ENCODE measurements at regions not wholly inside any gene's neighbourhood (a gene's known extent, or its start where the extent isn't known, plus 50 kb on each side); places are given as distances from the start of the nearest gene placed in this dataset.

GRCh38 chr11:95713428-95713827 lies 76.2 kb downstream of the FAM76B start:
- TF ChIP-seq TAF1 (IDR thresholded peaks at IDR 0.05; ENCODE audit: low read depth) (no peak), USF1 (IDR thresholded peaks at IDR 0.05) (no peak), CEBPB (IDR thresholded peaks at IDR 0.05) (no peak), ZBTB7A (IDR thresholded peaks at IDR 0.05; ENCODE audit: low read depth) (no peak), NFIC (IDR thresholded peaks at IDR 0.05) (no peak), TCF12 (IDR thresholded peaks at IDR 0.05; ENCODE audit: low read depth) (no peak), RAD21 (IDR thresholded peaks at IDR 0.05; ENCODE audit: low read depth) (no peak), FOXM1 (IDR thresholded peaks at IDR 0.05; ENCODE audit: borderline replicate concordance, low read depth) (no peak), EGR1 (IDR thresholded peaks at IDR 0.05) (no peak), TEAD4 (IDR thresholded peaks at IDR 0.05) (no peak), MAX (IDR thresholded peaks at IDR 0.05) (no peak)

- TF ChIP-seq CREB1 (IDR thresholded peaks at IDR 0.05; ENCODE audit: low read depth) (no peak), YY1 (IDR thresholded peaks at IDR 0.05; ENCODE audit: low read depth) (no peak), REST (IDR thresholded peaks at IDR 0.05; ENCODE audit: low read depth) (no peak), FOXM1 (IDR thresholded peaks at IDR 0.05; ENCODE audit: borderline replicate concordance, low read depth) (no peak), TCF12 (IDR thresholded peaks at IDR 0.05; ENCODE audit: low read depth) (no peak)
Observed at GRCh38 chr11:95711945-95712221, 77.7 kb downstream of the FAM76B start.

GRCh38 chr11:95711162-95711944 lies 78.2 kb downstream of the FAM76B start:
- no peak for TF ChIP-seq EGR1 (IDR thresholded peaks at IDR 0.05)
- no peak for TF ChIP-seq TEAD4 (IDR thresholded peaks at IDR 0.05)
- TF ChIP-seq MAX (IDR thresholded peaks at IDR 0.05): no peak
- no peak for TF ChIP-seq TCF12 (IDR thresholded peaks at IDR 0.05; ENCODE audit: low read depth)
- TF ChIP-seq EP300 (IDR thresholded peaks at IDR 0.05; ENCODE audit: borderline replicate concordance): no peak
- TF ChIP-seq ZBTB7A (IDR thresholded peaks at IDR 0.05; ENCODE audit: low read depth): no peak
- TF ChIP-seq NFIC (IDR thresholded peaks at IDR 0.05): no peak
- TF ChIP-seq TAF1 (IDR thresholded peaks at IDR 0.05; ENCODE audit: low read depth): no peak
- no peak for TF ChIP-seq CEBPB (IDR thresholded peaks at IDR 0.05)
- no peak for TF ChIP-seq CREB1 (IDR thresholded peaks at IDR 0.05; ENCODE audit: low read depth)
- TF ChIP-seq YY1 (IDR thresholded peaks at IDR 0.05; ENCODE audit: low read depth): no peak
- TF ChIP-seq RAD21 (IDR thresholded peaks at IDR 0.05; ENCODE audit: low read depth): no peak
- no peak for TF ChIP-seq FOXM1 (IDR thresholded peaks at IDR 0.05; ENCODE audit: borderline replicate concordance, low read depth)
- TF ChIP-seq USF1 (IDR thresholded peaks at IDR 0.05): no peak
- no peak for TF ChIP-seq REST (IDR thresholded peaks at IDR 0.05; ENCODE audit: low read depth)

- TF ChIP-seq NFIC (IDR thresholded peaks at IDR 0.05) (no peak), FOXM1 (IDR thresholded peaks at IDR 0.05; ENCODE audit: borderline replicate concordance, low read depth) (no peak), CEBPB (IDR thresholded peaks at IDR 0.05) (no peak), TCF12 (IDR thresholded peaks at IDR 0.05; ENCODE audit: low read depth) (no peak), ZBTB7A (IDR thresholded peaks at IDR 0.05; ENCODE audit: low read depth) (no peak), MAX (IDR thresholded peaks at IDR 0.05) (no peak), TAF1 (IDR thresholded peaks at IDR 0.05; ENCODE audit: low read depth) (no peak), RAD21 (IDR thresholded peaks at IDR 0.05; ENCODE audit: low read depth) (no peak), USF1 (IDR thresholded peaks at IDR 0.05) (no peak), CREB1 (IDR thresholded peaks at IDR 0.05; ENCODE audit: low read depth) (no peak), YY1 (IDR thresholded peaks at IDR 0.05; ENCODE audit: low read depth) (no peak), EGR1 (IDR thresholded peaks at IDR 0.05) (no peak), TEAD4 (IDR thresholded peaks at IDR 0.05) (no peak), EP300 (IDR thresholded peaks at IDR 0.05; ENCODE audit: borderline replicate concordance) (no peak), REST (IDR thresholded peaks at IDR 0.05; ENCODE audit: low read depth) (no peak)
Observed at GRCh38 chr11:95708681-95709080, 80.9 kb downstream of the FAM76B start.
